ENCODE measurements at regions not wholly inside any gene's neighbourhood (a gene's known extent, or its start where the extent isn't known, plus 50 kb on each side); places are given as distances from the start of the nearest gene placed in this dataset.
A peak's percentile ranks its signal among the peaks of the same experiment; 100 is the strongest.

DNA sequence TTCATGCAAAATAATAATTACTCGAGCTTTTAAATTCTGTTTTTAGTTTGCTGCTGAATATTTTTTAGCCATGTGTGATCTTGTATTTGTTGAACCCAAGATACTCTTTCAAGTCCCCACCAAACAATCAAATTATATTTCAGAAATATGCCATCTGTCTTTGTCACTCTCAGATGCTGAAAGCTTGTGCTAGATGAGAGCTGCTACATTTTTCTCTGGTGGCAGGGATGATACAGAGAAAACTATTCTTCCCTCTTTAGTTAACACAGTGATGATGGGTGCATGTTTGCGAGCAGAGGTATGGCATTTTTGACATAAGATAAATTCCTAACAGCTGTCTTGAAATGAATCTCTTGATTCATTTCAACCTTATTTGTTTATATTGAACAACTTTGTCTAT, 100.6 kb upstream of the NPHP3 start:
- DNase-seq: no peak

GRCh38 chr3:132822266-132822665, 100.1 kb upstream of the NPHP3 start:
- DNase-seq: no peak

- DNase-seq: no peak
Observed at GRCh38 chr3:132821314-132821713, 99.1 kb upstream of the NPHP3 start.

GRCh38 chr3:132818251-132818650, 96.0 kb upstream of the NPHP3 start:
- DNase-seq: no peak

DNA sequence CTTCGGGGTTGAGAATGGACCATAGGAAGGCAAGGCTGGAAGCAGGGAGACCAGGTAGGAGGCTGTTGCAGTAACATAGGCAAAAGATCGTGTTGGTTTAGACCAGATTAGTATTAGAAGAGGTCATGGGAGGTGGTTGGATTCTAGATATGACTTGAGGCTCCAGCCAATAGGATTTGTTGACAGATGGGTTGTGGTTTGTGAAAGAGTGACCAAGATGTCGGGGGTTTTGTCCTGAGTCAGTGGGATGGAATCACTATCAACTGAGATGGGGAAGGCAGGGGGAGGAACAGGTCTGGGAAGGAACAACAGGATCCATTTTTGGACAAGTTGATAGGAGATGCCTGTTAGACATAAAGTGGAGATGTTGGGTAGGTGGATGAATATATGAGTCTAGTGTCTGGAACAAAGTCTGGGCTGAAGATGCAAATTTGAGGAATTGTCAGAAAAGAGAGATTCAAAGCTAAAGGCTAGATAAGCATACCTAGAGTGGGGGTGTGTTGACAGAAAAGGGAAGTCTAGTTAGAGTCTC, 95.5 kb upstream of the NPHP3 start:
- no peak for DNase-seq

- no peak for DNase-seq
Observed at GRCh38 chr3:132805071-132805470, 82.9 kb upstream of the NPHP3 start.

GRCh38 chr3:132804498-132804897, 82.3 kb upstream of the NPHP3 start:
- DNase-seq: peak in 1 of 2 donors; percentile 27

DNA sequence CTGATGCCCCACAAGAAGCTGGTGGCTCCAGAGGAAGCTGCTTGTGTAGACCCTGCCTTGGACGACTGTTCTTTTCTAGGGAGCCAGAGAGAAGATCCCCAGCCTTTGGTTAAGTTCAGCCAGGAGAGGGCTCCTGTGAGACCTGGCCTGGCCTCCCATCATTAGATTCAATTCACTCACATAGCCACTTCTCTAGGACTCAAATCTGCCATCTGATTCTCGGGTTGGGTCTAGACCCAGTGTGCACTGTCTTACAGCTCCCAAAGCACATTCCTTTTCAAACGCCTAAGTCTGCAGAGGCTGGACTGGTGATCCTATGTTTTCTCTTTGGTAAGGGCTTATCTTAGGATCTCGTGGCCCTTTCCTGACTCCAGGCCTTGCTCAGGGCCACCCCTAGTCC, 81.7 kb upstream of the NPHP3 start:
- no peak for DNase-seq

DNA sequence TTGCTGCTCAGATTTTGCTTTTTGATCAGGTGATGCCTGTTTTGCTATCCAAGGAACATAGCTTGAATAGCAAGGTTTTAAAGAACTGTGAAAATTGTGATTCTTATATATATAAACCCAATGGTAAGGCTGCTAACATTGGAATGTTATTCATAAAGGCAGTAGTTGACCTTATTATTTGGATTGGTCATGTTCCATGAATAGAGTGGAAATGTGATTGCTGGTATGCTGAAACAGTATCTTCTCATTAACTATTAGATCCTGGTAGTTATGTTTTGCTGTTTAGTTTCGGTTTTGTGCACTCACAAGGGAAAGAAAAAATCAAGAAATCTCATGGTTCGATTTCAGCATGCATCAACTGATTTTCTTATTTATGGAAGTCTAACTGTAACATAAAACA, 78.7 kb upstream of the NPHP3 start:
- DNase-seq: no peak

- DNase-seq: no peak
Observed at GRCh38 chr3:132790806-132791205, 68.6 kb upstream of the NPHP3 start.

DNA sequence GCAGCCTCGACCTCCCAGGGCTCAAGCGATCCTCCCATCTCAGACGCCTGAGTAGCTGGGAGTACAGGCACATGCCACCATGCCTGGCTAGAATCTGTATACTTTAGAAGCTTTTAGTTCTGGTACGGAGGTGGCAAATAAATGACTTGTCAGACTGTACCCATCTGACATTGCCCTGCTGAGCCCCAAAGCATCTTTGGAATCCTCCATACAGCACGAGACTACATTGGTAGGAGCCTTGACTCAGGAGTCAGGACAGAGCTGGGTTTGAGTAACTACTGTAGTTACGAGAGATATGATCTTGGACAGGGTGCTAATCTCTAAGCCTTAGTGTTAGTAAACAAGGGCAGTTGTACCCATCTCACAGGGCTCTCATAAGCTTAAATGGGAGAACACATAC, 67.8 kb upstream of the NPHP3 start:
- no peak for DNase-seq

DNA sequence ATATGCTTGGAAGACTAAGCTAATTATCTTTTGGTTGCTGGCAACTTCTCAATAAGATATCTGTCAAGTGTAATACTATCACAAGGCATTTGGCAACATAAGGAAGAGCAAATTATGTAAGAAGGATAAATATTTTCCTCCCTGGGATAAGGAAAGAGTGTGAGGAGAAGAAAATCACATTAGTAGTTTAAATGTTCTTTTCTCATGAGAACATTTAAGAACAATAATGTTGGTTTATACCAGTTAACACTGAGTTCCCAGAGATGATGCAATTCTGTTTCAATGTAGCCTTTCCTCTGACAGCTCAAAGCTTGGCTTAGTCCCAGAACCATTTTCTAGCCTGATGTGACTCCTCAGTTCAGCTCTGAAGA, 66.1 kb upstream of the NPHP3 start:
- peak; percentile 87 to 91 for DNase-seq

DNA sequence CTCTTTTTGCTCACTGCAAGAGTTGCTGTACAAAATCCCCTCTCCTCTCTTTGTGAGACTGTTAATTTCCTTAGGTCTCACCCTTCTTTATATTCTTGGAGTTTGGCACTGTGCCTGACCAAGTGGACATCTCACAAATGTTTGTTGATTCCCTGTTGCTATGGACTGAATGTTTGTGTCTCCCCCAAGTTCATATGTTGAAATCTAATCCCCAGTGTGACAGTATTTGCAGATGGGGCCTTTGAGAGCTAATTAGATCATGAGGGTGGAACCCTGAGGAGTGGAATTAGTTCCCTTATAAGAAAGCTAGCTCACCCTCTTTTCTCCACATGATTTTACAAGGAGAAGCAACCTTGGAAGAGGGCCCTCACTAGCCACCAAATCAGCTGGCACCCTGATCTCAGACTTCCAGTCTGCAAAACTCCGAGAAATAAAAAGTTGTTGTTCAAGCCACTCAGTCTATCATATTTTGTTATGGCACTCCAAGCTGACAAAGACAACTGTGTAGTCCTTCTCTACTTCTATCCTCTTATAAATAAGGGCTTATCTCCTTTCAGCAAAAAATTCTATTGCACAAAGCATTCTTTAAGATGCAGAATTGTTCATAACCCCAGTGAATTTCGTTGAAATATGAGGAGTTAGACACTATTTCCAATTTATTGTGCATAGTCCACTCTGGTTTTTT, 65.5 kb upstream of the NPHP3 start:
- peak; percentile 75 to 90 for DNase-seq

DNA sequence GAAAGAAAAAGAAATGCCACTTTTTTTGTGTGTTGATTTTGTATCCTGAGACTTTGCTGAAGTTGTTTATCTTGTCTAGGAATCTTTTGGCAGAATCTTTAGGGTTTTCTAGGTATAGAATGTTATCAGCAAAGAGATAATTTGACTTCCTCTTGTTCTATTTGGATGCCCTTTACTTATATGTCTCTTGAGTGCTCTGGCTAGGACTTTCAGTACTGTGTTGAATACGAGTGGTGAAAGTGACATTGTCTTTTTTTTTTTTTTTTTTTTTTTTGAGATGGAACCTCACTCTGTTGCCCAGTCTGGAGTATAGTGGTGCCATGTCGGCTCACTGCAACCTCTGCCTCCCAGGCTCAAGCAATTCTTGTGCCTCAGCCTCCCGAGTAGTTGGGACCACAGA, 64.7 kb upstream of the NPHP3 start:
- no peak for DNase-seq

DNA sequence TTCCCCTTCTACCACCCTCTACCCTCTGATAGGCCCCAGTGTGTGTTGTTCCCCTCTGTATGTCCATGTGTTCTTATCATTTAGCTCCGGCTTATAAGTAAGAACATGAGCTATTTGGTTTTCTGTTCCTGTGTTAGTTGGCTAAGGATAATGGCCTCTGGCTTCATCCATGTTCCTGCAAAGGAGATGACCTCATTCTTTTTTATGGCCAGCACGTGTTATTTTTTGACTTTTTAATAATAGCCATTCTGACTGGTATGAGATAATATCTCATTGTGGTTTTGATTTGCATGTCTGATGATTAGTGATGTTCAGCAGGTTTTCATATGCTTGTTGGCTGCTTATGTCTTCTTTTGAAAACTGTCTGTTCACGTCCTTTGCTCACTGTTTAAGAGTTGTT, 63.1 kb upstream of the NPHP3 start:
- DNase-seq: no peak

GRCh38 chr3:132784502-132785025, 62.4 kb upstream of the NPHP3 start:
- DNase-seq: no peak

- DNase-seq: no peak
Observed at GRCh38 chr3:132783152-132783551, 60.9 kb upstream of the NPHP3 start.

GRCh38 chr3:132781922-132782321, 59.7 kb upstream of the NPHP3 start:
- DNase-seq: no peak

GRCh38 chr3:132777171-132777570, 55.0 kb upstream of the NPHP3 start:
- no peak for DNase-seq

GRCh38 chr3:132773071-132773619, 50.9 kb upstream of the NPHP3 start:
- no peak for DNase-seq

GRCh38 chr3:132772252-132772651, 50.0 kb upstream of the NPHP3 start:
- DNase-seq: no peak
